Liver (tissue), 7 donors: ENCODE measurements at regions not wholly inside any gene's neighbourhood (a gene's known extent, or its start where the extent isn't known, plus 50 kb on each side); places are given as distances from the start of the nearest gene placed in this dataset.

Source experiments
- DNase-seq: peaks from one replicate; pipeline ENCODE4 v3.0.0-alpha.2; 2017; ENCODE audit warnings: low spot score
- H3K27ac ChIP-seq, 2 donors: one replicate each; pipeline ENCODE4 v1.7.0; 2013; ENCODE audit warnings: inconsistent platforms in 2 of 2, low read length in 2 of 2, control low read depth in 1 of 2, low read depth in 1 of 2, mild to moderate bottlenecking in 1 of 2
- H3K27me3 ChIP-seq, 4 donors: one replicate each; pipeline versions ENCODE4 v1.6.1 to v1.7.0; 2013; ENCODE audit warnings: low read length in 3 of 4, inconsistent platforms in 1 of 4, mild to moderate bottlenecking in 1 of 4, moderate library complexity in 1 of 4; ENCODE audit not compliant: control insufficient read depth in 4 of 4, insufficient read depth in 4 of 4
- H3K36me3 ChIP-seq, 4 donors: one replicate each; pipeline versions ENCODE4 v1.6.1 to v1.7.0; 2013; ENCODE audit warnings: low read length in 3 of 4, mild to moderate bottlenecking in 3 of 4, low read depth in 1 of 4, moderate library complexity in 1 of 4; ENCODE audit not compliant: control insufficient read depth in 4 of 4, insufficient read depth in 3 of 4
- H3K4me1 ChIP-seq, 4 donors: one replicate each; pipeline versions ENCODE4 v1.6.1 to v1.7.0; 2013; ENCODE audit warnings: low read length in 3 of 4, mild to moderate bottlenecking in 3 of 4, moderate library complexity in 1 of 4; ENCODE audit not compliant: control insufficient read depth in 4 of 4, insufficient read depth in 4 of 4
- H3K4me3 ChIP-seq, 3 donors: one replicate each; pipeline versions ENCODE4 v1.6.1 to v1.7.0; 2013; ENCODE audit warnings: low read length in 3 of 3, control low read depth in 1 of 3, low read depth in 1 of 3, mild to moderate bottlenecking in 1 of 3
- H3K9ac ChIP-seq, 2 donors: one replicate each; pipeline ENCODE4 v1.7.0; 2013; ENCODE audit warnings: low read length in 2 of 2, mild to moderate bottlenecking in 2 of 2, moderate library complexity in 2 of 2, control low read depth in 1 of 2, low read depth in 1 of 2
- H3K9me3 ChIP-seq, 4 donors: one replicate each; pipeline versions ENCODE4 v1.6.1 to v1.7.0; 2013; ENCODE audit warnings: low read length in 3 of 4; ENCODE audit not compliant: control insufficient read depth in 4 of 4
- GABPA ChIP-seq, 2 donors: IDR thresholded peaks in 1 of 2; conservative IDR thresholded peaks in 1 of 2; 2 replicates each; pipeline ENCODE4 v1.6.1; 2016; ENCODE audit warnings: antibody characterized with exemption in 2 of 2, mild to moderate bottlenecking in 1 of 2, moderate library complexity in 1 of 2
- HNF4A ChIP-seq, 2 donors: conservative IDR thresholded peaks; 2 replicates each; pipeline ENCODE4 v1.6.1; 2016; ENCODE audit warnings: antibody characterized with exemption in 2 of 2, mild to moderate bottlenecking in 2 of 2
- HNF4G ChIP-seq: IDR thresholded peaks from 2 replicates; pipeline ENCODE4 v1.6.1; 2016; ENCODE audit warnings: antibody characterized with exemption
- JUND ChIP-seq, 2 donors: IDR thresholded peaks; 2 replicates each; pipeline ENCODE4 v1.6.1; 2016; ENCODE audit warnings: antibody characterized with exemption in 2 of 2
- NR2F2 ChIP-seq: IDR thresholded peaks from 2 replicates; pipeline ENCODE4 v1.6.1; 2016; ENCODE audit warnings: antibody characterized with exemption
- RXRA ChIP-seq, 2 donors: IDR thresholded peaks; 2 replicates each; pipeline ENCODE4 v1.6.1; 2017 to 2018; ENCODE audit warnings: antibody characterized with exemption in 2 of 2, mild to moderate bottlenecking in 1 of 2
- SP1 ChIP-seq: IDR thresholded peaks from 2 replicates; pipeline ENCODE4 v1.6.1; 2018; ENCODE audit warnings: antibody characterized with exemption, mild to moderate bottlenecking
- YY1 ChIP-seq: IDR thresholded peaks from 2 replicates; pipeline ENCODE4 v1.6.1; 2016; ENCODE audit warnings: antibody characterized with exemption, mild to moderate bottlenecking
- whole genome bisulfite sequencing: extraction: QIAGEN DNeasy Blood & Tissue Kit; methylation state at CpG from one replicate; pipeline ENCODE4 v1.1.7; 2013; 5-methylcytosine and 5-hydroxymethylcytosine counted together
- TF ChIP-seq, protein P1 (sequence below): IDR thresholded peaks from 2 replicates; pipeline ENCODE4 v1.6.1; 2016; ENCODE audit warnings: antibody characterized with exemption
- TF ChIP-seq, protein P2 (sequence below): IDR thresholded peaks from 2 replicates; pipeline ENCODE4 v1.6.1; 2016; ENCODE audit warnings: antibody characterized with exemption
- TF ChIP-seq, protein P3 (sequence below): IDR thresholded peaks from 2 replicates; pipeline ENCODE4 v1.6.1; 2016; ENCODE audit warnings: antibody characterized with exemption, mild to moderate bottlenecking
- donor health status: healthy.
- donor health status: healthy.
- donor health status: healthy.
- donor health status: healthy.

DNA sequence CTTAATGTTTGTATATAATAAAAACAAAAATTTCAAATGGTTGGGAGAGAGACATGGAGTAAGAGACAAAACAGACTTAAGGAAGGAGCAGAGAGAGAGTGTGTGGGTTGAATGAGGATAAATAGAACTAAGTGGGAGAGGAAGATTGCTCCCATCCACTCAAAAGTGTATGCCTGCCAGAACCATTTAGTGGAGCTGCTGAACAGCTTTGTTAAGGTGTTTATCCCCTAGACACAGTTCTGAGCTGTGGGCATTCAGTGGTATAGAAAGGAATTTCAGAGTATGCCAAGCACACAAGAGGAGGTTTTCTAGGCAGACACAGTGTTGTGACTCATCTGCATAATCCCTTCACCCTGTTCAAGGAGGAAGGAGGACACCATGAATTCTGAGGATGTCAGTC, 508.6 kb upstream of the EPHA5 start:
- H3K36me3 ChIP-seq, result no peaks in the 10 kb centered on the region
- H3K27me3 ChIP-seq, result no peaks in the 10 kb centered on the region
- no peak overlapping the region for H3K4me3 ChIP-seq
- no peak overlapping the region for H3K27ac ChIP-seq
- no peaks in the 10 kb centered on the region for H3K9me3 ChIP-seq
- H3K9ac ChIP-seq, result no peak overlapping the region
- TF ChIP-seq JUND (IDR thresholded peaks at IDR 0.05), result no peak
- TF ChIP-seq, protein P1, sequence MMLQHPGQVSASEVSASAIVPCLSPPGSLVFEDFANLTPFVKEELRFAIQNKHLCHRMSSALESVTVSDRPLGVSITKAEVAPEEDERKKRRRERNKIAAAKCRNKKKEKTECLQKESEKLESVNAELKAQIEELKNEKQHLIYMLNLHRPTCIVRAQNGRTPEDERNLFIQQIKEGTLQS, result no peak
- TF ChIP-seq RXRA (IDR thresholded peaks at IDR 0.05), result no peak
- no peak for TF ChIP-seq YY1
- TF ChIP-seq, protein P2, sequence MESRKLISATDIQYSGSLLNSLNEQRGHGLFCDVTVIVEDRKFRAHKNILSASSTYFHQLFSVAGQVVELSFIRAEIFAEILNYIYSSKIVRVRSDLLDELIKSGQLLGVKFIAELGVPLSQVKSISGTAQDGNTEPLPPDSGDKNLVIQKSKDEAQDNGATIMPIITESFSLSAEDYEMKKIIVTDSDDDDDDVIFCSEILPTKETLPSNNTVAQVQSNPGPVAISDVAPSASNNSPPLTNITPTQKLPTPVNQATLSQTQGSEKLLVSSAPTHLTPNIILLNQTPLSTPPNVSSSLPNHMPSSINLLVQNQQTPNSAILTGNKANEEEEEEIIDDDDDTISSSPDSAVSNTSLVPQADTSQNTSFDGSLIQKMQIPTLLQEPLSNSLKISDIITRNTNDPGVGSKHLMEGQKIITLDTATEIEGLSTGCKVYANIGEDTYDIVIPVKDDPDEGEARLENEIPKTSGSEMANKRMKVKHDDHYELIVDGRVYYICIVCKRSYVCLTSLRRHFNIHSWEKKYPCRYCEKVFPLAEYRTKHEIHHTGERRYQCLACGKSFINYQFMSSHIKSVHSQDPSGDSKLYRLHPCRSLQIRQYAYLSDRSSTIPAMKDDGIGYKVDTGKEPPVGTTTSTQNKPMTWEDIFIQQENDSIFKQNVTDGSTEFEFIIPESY, result no peak
- TF ChIP-seq SP1, result no peak
- DNase-seq, result no peak
- H3K4me1 ChIP-seq, result no peaks in the 10 kb centered on the region

DNA sequence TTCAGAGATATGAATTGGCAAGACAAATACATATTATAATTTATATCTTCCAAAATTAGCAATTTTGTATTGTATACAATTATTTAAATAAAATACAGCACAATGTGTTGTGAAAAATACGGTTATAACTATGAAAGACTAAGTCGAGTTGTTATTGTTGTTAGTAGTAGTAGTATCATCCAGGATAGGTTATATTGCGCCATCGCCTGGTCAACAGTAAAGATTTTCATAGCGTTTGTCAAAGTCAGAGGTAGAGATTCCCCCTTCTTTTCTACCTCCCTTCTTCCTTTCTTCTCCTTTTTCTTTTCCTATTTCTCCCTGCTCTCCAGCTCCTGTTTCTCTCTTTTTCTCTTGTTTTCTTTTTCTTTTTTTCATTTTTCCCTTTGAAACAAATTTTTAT, 499.1 kb upstream of the EPHA5 start:
- H3K4me1 ChIP-seq, result no peaks in the 10 kb centered on the region
- peaks cover 0 to 9% (median 5%) of the 10 kb centered on the region in 4 donors for H3K9me3 ChIP-seq
- H3K27me3 ChIP-seq, result no peaks in the 10 kb centered on the region
- TF ChIP-seq, protein P3, sequence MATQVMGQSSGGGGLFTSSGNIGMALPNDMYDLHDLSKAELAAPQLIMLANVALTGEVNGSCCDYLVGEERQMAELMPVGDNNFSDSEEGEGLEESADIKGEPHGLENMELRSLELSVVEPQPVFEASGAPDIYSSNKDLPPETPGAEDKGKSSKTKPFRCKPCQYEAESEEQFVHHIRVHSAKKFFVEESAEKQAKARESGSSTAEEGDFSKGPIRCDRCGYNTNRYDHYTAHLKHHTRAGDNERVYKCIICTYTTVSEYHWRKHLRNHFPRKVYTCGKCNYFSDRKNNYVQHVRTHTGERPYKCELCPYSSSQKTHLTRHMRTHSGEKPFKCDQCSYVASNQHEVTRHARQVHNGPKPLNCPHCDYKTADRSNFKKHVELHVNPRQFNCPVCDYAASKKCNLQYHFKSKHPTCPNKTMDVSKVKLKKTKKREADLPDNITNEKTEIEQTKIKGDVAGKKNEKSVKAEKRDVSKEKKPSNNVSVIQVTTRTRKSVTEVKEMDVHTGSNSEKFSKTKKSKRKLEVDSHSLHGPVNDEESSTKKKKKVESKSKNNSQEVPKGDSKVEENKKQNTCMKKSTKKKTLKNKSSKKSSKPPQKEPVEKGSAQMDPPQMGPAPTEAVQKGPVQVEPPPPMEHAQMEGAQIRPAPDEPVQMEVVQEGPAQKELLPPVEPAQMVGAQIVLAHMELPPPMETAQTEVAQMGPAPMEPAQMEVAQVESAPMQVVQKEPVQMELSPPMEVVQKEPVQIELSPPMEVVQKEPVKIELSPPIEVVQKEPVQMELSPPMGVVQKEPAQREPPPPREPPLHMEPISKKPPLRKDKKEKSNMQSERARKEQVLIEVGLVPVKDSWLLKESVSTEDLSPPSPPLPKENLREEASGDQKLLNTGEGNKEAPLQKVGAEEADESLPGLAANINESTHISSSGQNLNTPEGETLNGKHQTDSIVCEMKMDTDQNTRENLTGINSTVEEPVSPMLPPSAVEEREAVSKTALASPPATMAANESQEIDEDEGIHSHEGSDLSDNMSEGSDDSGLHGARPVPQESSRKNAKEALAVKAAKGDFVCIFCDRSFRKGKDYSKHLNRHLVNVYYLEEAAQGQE, result no peak
- no peak for TF ChIP-seq HNF4A (conservative IDR thresholded peaks at IDR 0.05)
- TF ChIP-seq NR2F2, result no peak
- TF ChIP-seq, protein P1, result no peak
- no peak for DNase-seq
- WGBS, result 26% methylated on average over 5 of the region's 5 CpGs
- H3K27ac ChIP-seq, result no peak overlapping the region
- H3K9ac ChIP-seq, result no peak overlapping the region
- H3K4me3 ChIP-seq, result no peak overlapping the region
- H3K36me3 ChIP-seq, result no peaks in the 10 kb centered on the region

DNA sequence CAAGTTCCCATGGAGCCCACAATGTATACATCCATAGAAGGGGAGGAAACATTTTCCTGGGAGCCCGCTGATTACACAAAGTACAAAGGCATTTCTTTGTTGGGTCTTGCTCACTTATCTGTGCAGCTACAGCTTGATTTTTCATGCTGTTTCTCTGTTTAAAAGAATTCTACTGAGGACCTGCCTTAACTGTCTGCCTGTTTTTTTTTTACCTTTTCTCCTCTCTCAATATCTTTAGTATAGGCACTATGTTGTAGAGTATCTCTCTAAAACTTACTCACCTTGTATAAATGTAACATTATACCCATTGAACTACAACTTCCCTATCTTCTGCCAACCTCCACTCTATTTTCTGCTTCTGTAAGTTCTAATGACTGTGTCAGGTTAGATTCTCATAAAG, 494.6 kb upstream of the EPHA5 start:
- no peak for DNase-seq
- Histone ChIP-seq H3K36me3 (no peaks in the 10 kb centered on the region), H3K4me1 (no peaks in the 10 kb centered on the region), H3K9ac (no peak overlapping the region), H3K27me3 (no peaks in the 10 kb centered on the region), H3K4me3 (no peak overlapping the region), H3K27ac (no peak overlapping the region), H3K9me3 (peaks cover 1 to 10% (median 8%) of the 10 kb centered on the region in 4 donors)
- TF ChIP-seq, protein P1, result no peak
- TF ChIP-seq GABPA (IDR thresholded peaks at IDR 0.05 in 1 of 2, conservative IDR thresholded peaks at IDR 0.05 in 1 of 2) (no peak), HNF4A (conservative IDR thresholded peaks at IDR 0.05) (no peak), HNF4G (no peak)
- WGBS, result 72% methylated on average over 1 of the region's 1 CpG
